GM19324 (cell line): ENCODE measurements at regions not wholly inside any gene's neighbourhood (a gene's known extent, or its start where the extent isn't known, plus 50 kb on each side); places are given as distances from the start of the nearest gene placed in this dataset.

ENCODE experiments used
- ATAC-seq: cut with Tn5 transposase; IDR thresholded peaks from one replicate; pipeline ENCODE4 v1.9.1; 2021; ENCODE audit warnings: mild to moderate bottlenecking, moderate library complexity; ENCODE audit not compliant: unreplicated experiment, low FRiP score

DNA sequence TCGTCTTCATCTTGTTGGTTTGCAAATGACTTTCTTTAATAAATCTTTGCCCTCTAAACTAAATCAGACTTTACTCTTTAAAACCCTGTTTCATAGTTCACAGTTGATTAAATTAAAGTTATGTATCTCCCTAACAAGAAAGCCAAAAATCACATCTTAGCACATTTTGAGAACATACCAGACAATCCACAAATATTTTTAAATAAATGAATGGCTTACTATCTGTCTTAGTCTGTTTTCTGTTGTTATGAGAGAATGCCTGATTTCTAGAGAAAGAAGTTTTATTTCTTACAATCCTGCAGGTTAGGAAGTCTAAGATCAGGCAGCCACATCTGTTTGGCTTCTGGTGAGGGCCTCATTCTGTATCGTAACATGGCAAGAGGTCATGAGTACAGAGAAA lies 1090.2 kb upstream of the PIK3C3 start:
- ATAC-seq, result no peak

- ATAC-seq, result no peak
These were observed 1091.2 kb upstream of the PIK3C3 start for GRCh38 chr18:40863801-40864200.

DNA sequence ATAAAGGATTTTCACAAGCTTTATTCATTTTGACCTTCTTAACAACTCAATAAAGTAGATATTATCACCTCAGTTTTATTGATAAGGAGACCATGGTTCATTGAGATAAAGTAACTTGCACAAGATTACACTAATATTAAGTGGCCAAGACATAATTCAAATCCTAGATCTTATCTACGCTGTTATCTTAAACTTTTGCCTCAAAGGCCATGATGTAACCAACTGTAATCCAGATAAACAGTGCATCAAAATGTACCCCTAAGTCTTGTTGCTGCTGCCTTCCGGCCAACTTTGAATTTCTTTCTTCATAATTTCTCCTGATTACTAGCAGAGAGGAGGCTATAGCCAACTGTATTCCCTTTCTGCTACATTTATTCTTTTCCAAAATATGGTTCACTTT lies 1094.8 kb upstream of the PIK3C3 start:
- ATAC-seq, result no peak

DNA sequence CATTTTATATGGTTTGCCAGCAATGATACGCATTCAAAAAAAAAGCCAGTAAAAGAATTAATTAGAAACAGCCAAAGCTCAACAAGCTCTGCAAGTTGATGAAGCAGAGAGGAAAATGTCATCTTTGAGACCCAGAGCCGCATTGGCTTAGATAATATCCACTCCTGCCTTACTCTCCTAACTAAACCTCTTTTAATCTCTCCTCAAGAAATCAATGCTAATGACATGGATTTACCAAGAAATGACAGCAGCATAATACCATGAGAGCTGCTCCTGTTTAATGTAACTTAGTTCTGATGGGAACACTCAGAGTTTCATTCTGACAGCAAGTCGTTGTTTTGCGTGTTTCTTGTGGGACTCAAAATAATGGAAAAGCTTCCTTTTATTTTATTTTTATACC lies 1099.4 kb upstream of the PIK3C3 start:
- no peak for ATAC-seq

GRCh38 chr18:40852406-40852805 lies 1102.6 kb upstream of the PIK3C3 start:
- ATAC-seq, result no peak

DNA sequence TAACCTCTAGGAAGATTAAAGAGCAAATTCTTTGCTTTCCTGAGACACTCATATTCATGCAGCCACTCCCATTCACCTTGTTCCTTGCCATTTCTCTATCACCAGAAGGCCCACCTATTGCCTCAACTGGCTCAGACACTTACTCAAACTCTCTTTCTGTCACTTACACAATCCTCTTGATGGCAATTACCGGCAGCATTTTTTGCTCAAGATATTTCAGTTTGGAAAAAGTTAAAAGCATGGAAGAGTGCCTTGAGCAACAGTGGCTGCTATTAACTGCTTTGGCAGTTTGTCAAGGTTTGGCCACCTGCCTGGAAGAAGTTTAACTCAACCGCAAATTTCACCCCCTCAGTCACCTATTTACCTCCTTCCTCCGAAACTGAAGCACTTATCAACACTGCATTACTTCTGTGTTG lies 1104.0 kb upstream of the PIK3C3 start:
- ATAC-seq, result no peak

DNA sequence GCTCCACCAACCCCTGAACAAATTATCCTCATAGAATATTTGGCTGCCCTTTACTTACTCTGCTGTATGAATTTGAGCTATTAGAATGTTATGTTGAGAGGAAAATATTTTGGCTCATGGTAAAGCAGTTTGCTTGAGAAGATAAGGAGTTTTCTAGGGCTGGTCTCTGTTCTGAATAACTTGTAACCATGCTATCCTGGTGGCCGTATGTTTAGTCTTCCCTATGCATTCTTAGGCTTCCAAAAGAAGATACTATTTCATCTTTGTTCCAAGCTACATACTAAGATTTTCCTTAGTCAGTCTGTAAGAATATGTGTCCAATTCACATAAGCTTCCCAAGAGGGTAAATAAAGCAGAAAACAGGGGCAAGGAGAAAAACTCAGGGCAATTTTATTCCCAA lies 1105.1 kb upstream of the PIK3C3 start:
- ATAC-seq, result no peak

- ATAC-seq, result no peak
These were observed 1113.6 kb upstream of the PIK3C3 start for GRCh38 chr18:40841467-40841866.

DNA sequence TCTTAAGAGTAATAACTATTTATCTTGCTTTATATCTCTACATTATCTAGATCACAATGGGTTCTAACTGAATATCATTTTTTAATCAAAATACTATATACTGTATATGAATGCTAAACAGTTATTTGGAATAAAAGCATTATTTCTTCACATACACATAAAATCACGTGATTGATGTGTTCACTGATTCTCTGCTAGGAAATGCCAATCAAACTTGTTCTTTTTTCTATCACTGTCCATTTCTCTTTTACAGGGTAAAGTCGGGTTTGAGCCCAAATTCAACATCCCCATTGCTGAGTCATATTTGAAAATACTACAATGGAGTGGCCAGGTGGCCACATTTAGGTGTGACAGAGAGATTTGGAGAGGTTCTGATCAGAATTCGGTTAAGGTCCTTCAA lies 1114.0 kb upstream of the PIK3C3 start:
- ATAC-seq, result no peak

- no peak for ATAC-seq
These were observed 1122.7 kb upstream of the PIK3C3 start for GRCh38 chr18:40832362-40832761.

DNA sequence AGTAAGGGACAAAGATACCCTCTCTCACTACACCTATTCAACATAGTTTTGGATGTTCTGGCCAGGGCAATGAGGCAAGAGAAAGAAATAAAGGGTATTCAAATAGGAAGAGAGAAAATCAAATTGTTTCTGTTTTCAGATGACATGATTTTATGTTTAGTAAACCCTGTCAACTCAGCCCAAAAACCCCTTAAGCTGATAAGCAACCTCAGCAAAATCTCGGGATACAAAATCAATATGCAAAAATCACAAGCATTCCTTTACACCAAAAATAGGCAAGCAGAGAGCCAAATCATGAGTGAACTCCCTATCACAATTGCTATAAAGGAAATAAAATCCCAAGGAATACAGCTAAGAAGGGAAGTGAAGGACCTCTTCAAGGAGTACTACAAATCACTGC lies 1130.7 kb upstream of the PIK3C3 start:
- ATAC-seq, result no peak

GRCh38 chr18:40821596-40822243 lies 1133.3 kb upstream of the PIK3C3 start:
- ATAC-seq, result no peak

GRCh38 chr18:40812981-40813515 lies 1142.0 kb upstream of the PIK3C3 start:
- ATAC-seq, result no peak

GRCh38 chr18:40810372-40810771 lies 1144.7 kb upstream of the PIK3C3 start:
- ATAC-seq, result no peak

- no peak for ATAC-seq
These were observed 1165.7 kb upstream of the PIK3C3 start for GRCh38 chr18:40789286-40789685.

DNA sequence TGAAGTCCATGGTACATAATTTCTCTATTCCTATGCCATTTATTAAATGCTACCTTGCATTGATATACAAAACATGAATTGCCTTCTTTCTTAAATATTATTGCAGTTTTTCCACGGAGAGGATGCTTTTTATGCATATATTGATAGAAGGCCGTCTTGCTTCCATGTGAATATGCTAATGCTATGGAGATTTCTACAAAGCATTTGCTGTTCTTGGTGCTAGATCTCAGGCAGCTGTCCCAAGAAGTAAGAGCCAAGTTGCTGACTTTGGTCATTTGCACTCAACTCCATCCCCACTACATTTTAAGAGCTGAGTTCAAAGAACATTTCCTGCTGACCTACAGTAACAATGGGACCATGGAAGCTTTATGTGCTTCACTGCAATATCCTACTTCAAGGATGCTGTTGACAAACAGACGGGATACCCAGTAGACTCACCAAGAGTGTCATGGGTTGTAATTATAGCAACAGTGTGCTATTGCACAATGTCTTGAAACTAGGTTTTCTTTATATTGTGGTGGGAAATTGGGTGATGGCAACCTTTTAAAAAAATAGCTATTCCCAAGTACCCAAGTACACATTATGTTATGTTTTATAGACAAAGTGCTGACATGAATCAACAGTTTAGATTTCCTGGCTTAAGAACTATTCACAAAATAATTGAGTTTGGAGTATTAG lies 1172.4 kb upstream of the PIK3C3 start:
- ATAC-seq, result no peak

DNA sequence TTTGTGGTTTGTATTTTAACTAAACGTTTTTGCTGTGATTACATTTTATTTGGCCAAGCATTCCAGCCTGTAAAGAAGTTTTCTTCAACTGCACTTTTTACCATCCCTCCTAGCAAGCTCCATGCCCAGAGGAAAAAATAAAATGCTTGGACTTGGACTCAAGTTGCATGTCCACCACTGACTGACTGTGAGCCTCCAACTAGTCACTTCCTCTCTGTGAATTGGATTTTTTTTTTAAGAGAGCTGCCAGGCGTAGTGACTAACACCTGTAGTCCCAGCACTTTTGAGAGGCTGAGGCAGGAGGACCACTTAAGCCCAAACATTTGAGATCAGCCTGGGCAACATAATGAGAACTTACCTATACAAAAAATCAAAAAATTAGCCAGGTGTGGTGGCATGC lies 1185.2 kb upstream of the PIK3C3 start:
- no peak for ATAC-seq

GRCh38 chr18:40760251-40760650 lies 1194.8 kb upstream of the PIK3C3 start:
- ATAC-seq, result no peak

GRCh38 chr18:40754477-40754876 lies 1200.6 kb upstream of the PIK3C3 start:
- ATAC-seq, result no peak

- no peak for ATAC-seq
These were observed 1202.7 kb upstream of the PIK3C3 start for GRCh38 chr18:40752316-40752715.

DNA sequence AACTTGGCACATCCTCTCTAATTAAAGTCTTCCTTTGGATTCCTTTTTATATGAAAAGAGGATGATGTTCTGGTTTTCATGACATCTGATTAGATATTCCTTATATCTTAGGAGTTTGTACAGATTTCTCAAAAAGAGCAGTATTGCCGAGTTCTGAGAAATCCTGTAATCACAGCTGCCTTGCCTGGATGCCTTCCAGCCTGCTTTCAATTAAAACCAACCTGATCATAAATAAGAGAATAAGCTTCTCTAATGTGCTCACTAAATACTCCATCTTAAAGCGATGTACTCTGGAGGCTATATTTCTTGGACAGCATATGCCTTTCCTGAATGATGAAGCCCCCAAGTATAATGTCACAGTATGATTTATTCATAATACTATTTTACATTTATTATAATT lies 1203.8 kb upstream of the PIK3C3 start:
- no peak for ATAC-seq

- no peak for ATAC-seq
These were observed 1216.0 kb upstream of the PIK3C3 start for GRCh38 chr18:40739029-40739428.
